K562 (cell line): ENCODE measurements at regions not wholly inside any gene's neighbourhood (a gene's known extent, or its start where the extent isn't known, plus 50 kb on each side); places are given as distances from the start of the nearest gene placed in this dataset.

ENCODE experiments used
- ATAC-seq: fragments of 200-7000 bp; cut with Tn5 transposase; 3 replicates; pipeline ENCODE4 v1.9.1; 2020; ENCODE audit warnings: moderate library complexity
- BruUV-seq: library from RNA; stranded (reverse); fragments of 400-500 nt; replicated peaks from 2 replicates; lab custom pipeline; 2021; lab: Mats Ljungman, UMichigan
- CTCF ChIA-PET: fragments of 300-600 bp; formaldehyde crosslinking; extraction: SDS; loops from one replicate; lab custom pipeline; 2021; ENCODE audit warnings: low intra/inter-chr PET ratio; lab: Yijun Ruan, JAX
- POLR2A ChIA-PET: fragments of 300-600, 350-650 bp; sonication (Branson Sonifier 250); formaldehyde crosslinking; extraction: SDS; loops from one replicate; lab custom pipeline; 2021; ENCODE audit warnings: antibody characterized with exemption, inconsistent platforms; lab: Yijun Ruan, JAX
- DNase-seq, 4 experiments: peaks; one replicate each; pipeline versions ENCODE4 v3.0.0 to v3.0.0-alpha.2; 2011 to 2018; ENCODE audit warnings: low spot score in 3 of 4, mixed read lengths in 3 of 4; ENCODE audit errors: extremely low read depth in 1 of 4
- FAIRE-seq: peaks from 2 replicates; lab custom pipeline; 2011; peaks lifted over from hg19 to GRCh38; lab: Jason Lieb, UNC
- H2AFZ ChIP-seq: 2 replicates; pipeline ENCODE4 v1.6.0; 2011; ENCODE audit warnings: low read depth, low read length, control low read depth, inconsistent platforms
- H3K27ac ChIP-seq: fragments of 200-600 bp; 3 replicates; pipeline ENCODE4 v1.8.0; 2011; ENCODE audit warnings: low read depth, mild to moderate bottlenecking, control low read depth, inconsistent platforms, low read length, moderate library complexity, mixed read lengths; ENCODE audit errors: extremely low read depth
- H3K27me3 ChIP-seq, 2 experiments: fragments of 300-600 bp in 1 of 2; 2 replicates in 1 of 2; 3 replicates in 1 of 2; pipeline versions ENCODE4 v1.6.0 to v1.8.0; 2011; ENCODE audit warnings: inconsistent platforms in 2 of 2, low read length in 2 of 2, mild to moderate bottlenecking in 1 of 2, mixed read lengths in 1 of 2, moderate library complexity in 1 of 2; ENCODE audit not compliant: control insufficient read depth in 2 of 2, insufficient read depth in 2 of 2
- H3K36me3 ChIP-seq: fragments of 300-600 bp; 3 replicates; pipeline ENCODE4 v1.8.0; 2011; ENCODE audit warnings: mild to moderate bottlenecking, low read length, inconsistent platforms; ENCODE audit not compliant: control insufficient read depth, insufficient read depth
- H3K4me1 ChIP-seq, 2 experiments: fragments of 200-600 bp in 1 of 2; replicated peaks in 1 of 2; 2 replicates in 1 of 2; 3 replicates in 1 of 2; pipeline versions ENCODE4 v1.5.1 to v1.8.0; 2011; ENCODE audit warnings: inconsistent platforms in 2 of 2, low read length in 2 of 2, mild to moderate bottlenecking in 1 of 2, mixed read lengths in 1 of 2, moderate library complexity in 1 of 2; ENCODE audit not compliant: control insufficient read depth in 2 of 2, insufficient read depth in 2 of 2
- H3K4me2 ChIP-seq: 2 replicates; pipeline ENCODE4 v1.6.1; 2011; ENCODE audit warnings: low read length, control low read depth, inconsistent platforms, mixed read lengths; ENCODE audit not compliant: insufficient read depth
- H3K4me3 ChIP-seq: fragments of 200-600 bp; sonication (generic), shearing (Covaris generic); 2 replicates; pipeline ENCODE4 v1.5.1; 2016; ENCODE audit warnings: control low read depth, inconsistent platforms
- H3K79me2 ChIP-seq: fragments of 200-600 bp; 3 replicates; pipeline ENCODE4 v1.8.0; 2011; ENCODE audit warnings: low read length, inconsistent platforms; ENCODE audit not compliant: control insufficient read depth, insufficient read depth
- H3K9ac ChIP-seq, 2 experiments: 2 replicates each; pipeline versions ENCODE4 v1.6.0 to v1.6.1; 2011; ENCODE audit warnings: low read depth in 2 of 2, low read length in 2 of 2, control low read depth in 1 of 2, inconsistent platforms in 1 of 2, mild to moderate bottlenecking in 1 of 2, mixed read lengths in 1 of 2; ENCODE audit not compliant: insufficient read depth in 1 of 2
- H3K9me1 ChIP-seq: one replicate; pipeline ENCODE4 v1.6.0; 2011; ENCODE audit warnings: inconsistent platforms, mild to moderate bottlenecking, low read length, moderate library complexity; ENCODE audit not compliant: control insufficient read depth, insufficient read depth
- H3K9me3 ChIP-seq: replicated peaks from 2 replicates; pipeline ENCODE4 v1.5.1; 2011; ENCODE audit warnings: low read depth, low read length, inconsistent platforms; ENCODE audit not compliant: control insufficient read depth, insufficient read depth
- H4K20me1 ChIP-seq: replicated peaks from 2 replicates; pipeline ENCODE4 v1.6.1; 2011; ENCODE audit warnings: low read length, inconsistent platforms, mixed read lengths; ENCODE audit not compliant: control insufficient read depth, insufficient read depth
- BCOR ChIP-seq: fragments of 450-650 bp; IDR thresholded peaks from 2 replicates; pipeline ENCODE4 v1.6.1; 2016
- BRD4 ChIP-seq: fragments of 200-600 bp; sonication (generic); IDR thresholded peaks from 2 replicates; pipeline ENCODE4 v1.6.1; 2017; ENCODE audit warnings: inconsistent platforms
- FOXM1 ChIP-seq, 2 experiments: fragments of 450-650 bp in 1 of 2; sonication (generic) in 1 of 2; formaldehyde crosslinking in 1 of 2; IDR thresholded peaks; 2 replicates each; pipeline versions ENCODE4 v1.6.1 to v1.9.0; 2017 to 2022; ENCODE audit warnings: low read depth in 2 of 2, mild to moderate bottlenecking in 2 of 2, missing genetic modification reagents in 1 of 2, moderate library complexity in 1 of 2
- LCOR ChIP-seq: sonication (generic); formaldehyde crosslinking; IDR thresholded peaks from 2 replicates; pipeline ENCODE4 v1.8.0; 2022; ENCODE audit warnings: mild to moderate bottlenecking, missing genetic modification reagents
- NR3C1 ChIP-seq: sonication (generic); formaldehyde crosslinking; IDR thresholded peaks from 2 replicates; pipeline ENCODE4 v1.8.1; 2022; ENCODE audit warnings: missing genetic modification reagents
- ZNF12 ChIP-seq: sonication (generic); formaldehyde crosslinking; IDR thresholded peaks from 2 replicates; pipeline ENCODE4 v1.4.0; 2020; ENCODE audit warnings: mild to moderate bottlenecking, missing genetic modification reagents
- ZNF444 ChIP-seq: fragments of 250-450 bp; sonication (Bioruptor Pico); IDR thresholded peaks from 2 replicates; pipeline ENCODE4 v1.4.0; 2020; ENCODE audit warnings: mild to moderate bottlenecking, moderate library complexity
- ZNF717 ChIP-seq: fragments of 250-450 bp; sonication (Bioruptor Pico); IDR thresholded peaks from 2 replicates; pipeline ENCODE4 v1.5.0; 2021
- WGBS: fragments of 100-300 bp; shearing (Covaris generic); methylation state at CpG from one replicate; pipeline ENCODE4 v1.1.6; 2016; ENCODE audit warnings: low coverage, mixed read lengths; ENCODE audit not compliant: insufficient coverage; ENCODE audit errors: missing lambda C conversion rate; 5-methylcytosine and 5-hydroxymethylcytosine counted together
- in situ Hi-C: fragments of 300-500 bp; cut with MboI; formaldehyde crosslinking; loops from 4 replicates; pipeline ENCODE4 v1.15.0; 2018; ENCODE audit warnings: inconsistent platforms, mixed read lengths
- intact Hi-C: fragments of 100-400 bp; cut with micrococcal nuclease; formaldehyde crosslinking; loops from 2 replicates; pipeline ENCODE4 v1.14.2; 2022
- TF ChIP-seq, protein P1 (sequence below), 2 experiments: fragments of 450-650 bp; formaldehyde crosslinking in 1 of 2; IDR thresholded peaks; 2 replicates each; pipeline versions ENCODE4 v1.4.0 to v1.6.1; 2014 to 2020; ENCODE audit warnings: mild to moderate bottlenecking in 2 of 2, borderline replicate concordance in 1 of 2, low read depth in 1 of 2
- TF ChIP-seq, protein P2 (sequence below): sonication (generic); formaldehyde crosslinking; IDR thresholded peaks from 2 replicates; pipeline ENCODE4 v1.8.0; 2023; ENCODE audit warnings: missing genetic modification reagents, mild to moderate bottlenecking, borderline replicate concordance

DNA sequence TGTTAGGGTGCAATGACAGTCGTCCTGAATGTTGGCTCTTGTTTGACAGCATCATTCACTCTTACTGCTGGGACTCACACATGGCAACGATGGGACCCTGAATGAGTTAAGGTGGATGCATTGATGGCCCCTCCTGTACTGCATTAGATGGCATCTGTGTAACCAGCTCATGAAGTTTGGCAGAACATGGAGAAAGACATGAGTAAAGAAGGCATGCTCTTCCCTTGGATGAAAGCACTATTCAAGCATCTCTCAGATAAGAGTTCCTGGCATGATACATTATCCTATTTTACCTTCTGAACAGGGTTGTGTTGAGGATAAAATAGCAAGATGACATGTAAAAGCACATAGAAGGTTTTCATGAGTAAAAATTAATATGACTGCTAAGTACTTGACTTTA, 142.2 kb upstream of the GAS1 start:
- Histone ChIP-seq H3K79me2 (no peaks in the 10 kb centered on the region), H3K27me3 (peaks cover 3 to 13% of the 10 kb centered on the region in 2 experiments; a peak in 3 of 5 replicates), H3K4me2 (no peak overlapping the region), H3K9me3 (no peaks in the 10 kb centered on the region), H3K36me3 (no peaks in the 10 kb centered on the region), H3K27ac (no peak overlapping the region), H3K9ac (no peak overlapping the region), H3K9me1 (no peaks in the 10 kb centered on the region), H3K4me1 (no peaks in the 10 kb centered on the region; a peak in 1 of 5 replicates), H4K20me1 (no peaks in the 10 kb centered on the region), H3K4me3 (no peak overlapping the region), H2AFZ (no peak overlapping the region)
- ATAC-seq (no peak), DNase-seq (no peak), FAIRE-seq (no peak)
- 0% methylated on average over 2 of the region's 2 CpGs for WGBS
- ChIA-PET CTCF (no interaction called here), POLR2A (no interaction called here)
- intact Hi-C loops, result no loop called here
- in situ Hi-C loops, result no loop called here
- no TSS peak for BruUV-seq
- TF ChIP-seq BCOR, result no peak
- TF ChIP-seq ZNF12 (CRISPR knock-in tag), result no peak
- no peak for TF ChIP-seq ZNF444 (CRISPR knock-in tag)
- no peak for TF ChIP-seq ZNF717 (CRISPR knock-in tag)
- TF ChIP-seq, protein P1, sequence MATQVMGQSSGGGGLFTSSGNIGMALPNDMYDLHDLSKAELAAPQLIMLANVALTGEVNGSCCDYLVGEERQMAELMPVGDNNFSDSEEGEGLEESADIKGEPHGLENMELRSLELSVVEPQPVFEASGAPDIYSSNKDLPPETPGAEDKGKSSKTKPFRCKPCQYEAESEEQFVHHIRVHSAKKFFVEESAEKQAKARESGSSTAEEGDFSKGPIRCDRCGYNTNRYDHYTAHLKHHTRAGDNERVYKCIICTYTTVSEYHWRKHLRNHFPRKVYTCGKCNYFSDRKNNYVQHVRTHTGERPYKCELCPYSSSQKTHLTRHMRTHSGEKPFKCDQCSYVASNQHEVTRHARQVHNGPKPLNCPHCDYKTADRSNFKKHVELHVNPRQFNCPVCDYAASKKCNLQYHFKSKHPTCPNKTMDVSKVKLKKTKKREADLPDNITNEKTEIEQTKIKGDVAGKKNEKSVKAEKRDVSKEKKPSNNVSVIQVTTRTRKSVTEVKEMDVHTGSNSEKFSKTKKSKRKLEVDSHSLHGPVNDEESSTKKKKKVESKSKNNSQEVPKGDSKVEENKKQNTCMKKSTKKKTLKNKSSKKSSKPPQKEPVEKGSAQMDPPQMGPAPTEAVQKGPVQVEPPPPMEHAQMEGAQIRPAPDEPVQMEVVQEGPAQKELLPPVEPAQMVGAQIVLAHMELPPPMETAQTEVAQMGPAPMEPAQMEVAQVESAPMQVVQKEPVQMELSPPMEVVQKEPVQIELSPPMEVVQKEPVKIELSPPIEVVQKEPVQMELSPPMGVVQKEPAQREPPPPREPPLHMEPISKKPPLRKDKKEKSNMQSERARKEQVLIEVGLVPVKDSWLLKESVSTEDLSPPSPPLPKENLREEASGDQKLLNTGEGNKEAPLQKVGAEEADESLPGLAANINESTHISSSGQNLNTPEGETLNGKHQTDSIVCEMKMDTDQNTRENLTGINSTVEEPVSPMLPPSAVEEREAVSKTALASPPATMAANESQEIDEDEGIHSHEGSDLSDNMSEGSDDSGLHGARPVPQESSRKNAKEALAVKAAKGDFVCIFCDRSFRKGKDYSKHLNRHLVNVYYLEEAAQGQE (IDR thresholded peaks at IDR 0.05; ENCODE audit: borderline replicate concordance), result no peak
- TF ChIP-seq, protein P1 (CRISPR knock-in tag; IDR thresholded peaks at IDR 0.05; ENCODE audit: low read depth), result no peak
- no peak for TF ChIP-seq LCOR
- TF ChIP-seq FOXM1 (IDR thresholded peaks at IDR 0.05; ENCODE audit: low read depth), result no peak
- no peak for TF ChIP-seq FOXM1 (CRISPR knock-in tag; IDR thresholded peaks at IDR 0.05; ENCODE audit: low read depth)
- TF ChIP-seq BRD4, result no peak
- TF ChIP-seq, protein P2, sequence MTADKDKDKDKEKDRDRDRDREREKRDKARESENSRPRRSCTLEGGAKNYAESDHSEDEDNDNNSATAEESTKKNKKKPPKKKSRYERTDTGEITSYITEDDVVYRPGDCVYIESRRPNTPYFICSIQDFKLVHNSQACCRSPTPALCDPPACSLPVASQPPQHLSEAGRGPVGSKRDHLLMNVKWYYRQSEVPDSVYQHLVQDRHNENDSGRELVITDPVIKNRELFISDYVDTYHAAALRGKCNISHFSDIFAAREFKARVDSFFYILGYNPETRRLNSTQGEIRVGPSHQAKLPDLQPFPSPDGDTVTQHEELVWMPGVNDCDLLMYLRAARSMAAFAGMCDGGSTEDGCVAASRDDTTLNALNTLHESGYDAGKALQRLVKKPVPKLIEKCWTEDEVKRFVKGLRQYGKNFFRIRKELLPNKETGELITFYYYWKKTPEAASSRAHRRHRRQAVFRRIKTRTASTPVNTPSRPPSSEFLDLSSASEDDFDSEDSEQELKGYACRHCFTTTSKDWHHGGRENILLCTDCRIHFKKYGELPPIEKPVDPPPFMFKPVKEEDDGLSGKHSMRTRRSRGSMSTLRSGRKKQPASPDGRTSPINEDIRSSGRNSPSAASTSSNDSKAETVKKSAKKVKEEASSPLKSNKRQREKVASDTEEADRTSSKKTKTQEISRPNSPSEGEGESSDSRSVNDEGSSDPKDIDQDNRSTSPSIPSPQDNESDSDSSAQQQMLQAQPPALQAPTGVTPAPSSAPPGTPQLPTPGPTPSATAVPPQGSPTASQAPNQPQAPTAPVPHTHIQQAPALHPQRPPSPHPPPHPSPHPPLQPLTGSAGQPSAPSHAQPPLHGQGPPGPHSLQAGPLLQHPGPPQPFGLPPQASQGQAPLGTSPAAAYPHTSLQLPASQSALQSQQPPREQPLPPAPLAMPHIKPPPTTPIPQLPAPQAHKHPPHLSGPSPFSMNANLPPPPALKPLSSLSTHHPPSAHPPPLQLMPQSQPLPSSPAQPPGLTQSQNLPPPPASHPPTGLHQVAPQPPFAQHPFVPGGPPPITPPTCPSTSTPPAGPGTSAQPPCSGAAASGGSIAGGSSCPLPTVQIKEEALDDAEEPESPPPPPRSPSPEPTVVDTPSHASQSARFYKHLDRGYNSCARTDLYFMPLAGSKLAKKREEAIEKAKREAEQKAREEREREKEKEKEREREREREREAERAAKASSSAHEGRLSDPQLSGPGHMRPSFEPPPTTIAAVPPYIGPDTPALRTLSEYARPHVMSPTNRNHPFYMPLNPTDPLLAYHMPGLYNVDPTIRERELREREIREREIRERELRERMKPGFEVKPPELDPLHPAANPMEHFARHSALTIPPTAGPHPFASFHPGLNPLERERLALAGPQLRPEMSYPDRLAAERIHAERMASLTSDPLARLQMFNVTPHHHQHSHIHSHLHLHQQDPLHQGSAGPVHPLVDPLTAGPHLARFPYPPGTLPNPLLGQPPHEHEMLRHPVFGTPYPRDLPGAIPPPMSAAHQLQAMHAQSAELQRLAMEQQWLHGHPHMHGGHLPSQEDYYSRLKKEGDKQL (CRISPR knock-in tag), result no peak
- no peak for TF ChIP-seq NR3C1 (CRISPR knock-in tag)
